GM12878 (cell line): ENCODE measurements at regions not wholly inside any gene's neighbourhood (a gene's known extent, or its start where the extent isn't known, plus 50 kb on each side); places are given as distances from the start of the nearest gene placed in this dataset.

Experiments
- ATAC-seq: fragments of 200-7000 bp; cut with Tn5 transposase; 3 replicates; pipeline ENCODE4 v1.9.1; 2020; ENCODE audit warnings: mild to moderate bottlenecking, moderate library complexity
- BruUV-seq: library from RNA; stranded (reverse); fragments of 400-500 nt; replicated peaks from 2 replicates; lab custom pipeline; 2021; lab: Mats Ljungman, UMichigan
- CTCF ChIA-PET: fragments of 300-600 bp; sonication (Branson Sonifier 250); formaldehyde crosslinking; extraction: SDS; loops from one replicate; lab custom pipeline; 2021; ENCODE audit warnings: inconsistent platforms; lab: Yijun Ruan, JAX
- POLR2A ChIA-PET: fragments of 350-600 bp; formaldehyde crosslinking; extraction: SDS; loops from one replicate; lab custom pipeline; 2021; ENCODE audit warnings: inconsistent platforms; lab: Charles Lee
- RAD21 ChIA-PET: fragments of 300-600 bp; sonication (Branson Sonifier 250); formaldehyde crosslinking; loops from one replicate; lab custom pipeline; 2023; ENCODE audit warnings: antibody characterized with exemption; ENCODE audit not compliant: unreplicated experiment; lab: Charles Lee
- SMC1A ChIA-PET: fragments of 300-600 bp; sonication (Branson Sonifier 250); formaldehyde crosslinking; loops from one replicate; lab custom pipeline; 2023; ENCODE audit not compliant: unreplicated experiment, uncharacterized antibody; lab: Charles Lee
- DNase-seq: peaks from one replicate; pipeline ENCODE4 v3.0.0-alpha.2; 2011; ENCODE audit warnings: low read depth, low spot score
- FAIRE-seq: peaks from 3 replicates; lab custom pipeline; 2011; peaks lifted over from hg19 to GRCh38; lab: Jason Lieb, UNC
- H2AFZ ChIP-seq: 2 replicates; pipeline ENCODE4 v1.6.0; 2011; ENCODE audit warnings: low read depth, low read length, control low read depth; ENCODE audit not compliant: control insufficient read depth
- H3K27ac ChIP-seq: 2 replicates; pipeline ENCODE4 v1.5.1; 2011; ENCODE audit warnings: control low read depth; ENCODE audit not compliant: control insufficient read depth, insufficient read depth
- H3K27me3 ChIP-seq, 2 experiments: replicated peaks in 1 of 2; 2 replicates each; pipeline versions ENCODE4 v1.6.0 to v1.6.1; 2011; ENCODE audit warnings: low read length in 1 of 2; ENCODE audit not compliant: control insufficient read depth in 2 of 2, insufficient read depth in 2 of 2
- H3K36me3 ChIP-seq, 2 experiments: 2 replicates each; pipeline ENCODE4 v1.5.1; 2011; ENCODE audit warnings: low read length in 1 of 2; ENCODE audit not compliant: control insufficient read depth in 2 of 2, insufficient read depth in 2 of 2
- H3K4me1 ChIP-seq: 2 replicates; pipeline ENCODE4 v1.6.1; 2011; ENCODE audit warnings: mild to moderate bottlenecking, low read length, moderate library complexity, mixed read lengths; ENCODE audit not compliant: control insufficient read depth, insufficient read depth
- H3K4me2 ChIP-seq: 2 replicates; pipeline ENCODE4 v1.6.0; 2011; ENCODE audit warnings: control low read depth; ENCODE audit not compliant: control insufficient read depth, insufficient read depth
- H3K4me3 ChIP-seq: fragments of 200-600 bp; sonication (generic); 2 replicates; pipeline ENCODE4 v1.5.1; 2016
- H3K79me2 ChIP-seq: 2 replicates; pipeline ENCODE4 v1.6.0; 2011; ENCODE audit warnings: low read length; ENCODE audit not compliant: control insufficient read depth, insufficient read depth
- H3K9ac ChIP-seq: 2 replicates; pipeline ENCODE4 v1.8.0; 2011; ENCODE audit warnings: low read length, control low read depth, mixed read lengths; ENCODE audit not compliant: control insufficient read depth, insufficient read depth
- H3K9me3 ChIP-seq: replicated peaks from 3 replicates; pipeline ENCODE4 v1.5.1; 2011; ENCODE audit warnings: mild to moderate bottlenecking, low read length; ENCODE audit not compliant: control insufficient read depth, insufficient read depth
- H4K20me1 ChIP-seq: 2 replicates; pipeline ENCODE4 v1.6.0; 2011; ENCODE audit not compliant: control insufficient read depth, insufficient read depth
- ATF7 ChIP-seq: fragments of 450-650 bp; IDR thresholded peaks from 2 replicates; pipeline ENCODE4 v1.6.1; 2016; ENCODE audit warnings: low read depth, mild to moderate bottlenecking
- FOXM1 ChIP-seq: IDR thresholded peaks from 2 replicates; pipeline ENCODE4 v1.6.1; 2012; ENCODE audit warnings: low read depth, mild to moderate bottlenecking, inconsistent platforms, low read length, moderate library complexity
- HDGF ChIP-seq: fragments of 450-650 bp; IDR thresholded peaks from 2 replicates; pipeline ENCODE4 v1.6.1; 2016; ENCODE audit warnings: antibody characterized with exemption
- JUND ChIP-seq: IDR thresholded peaks from 2 replicates; pipeline ENCODE4 v1.6.1; 2012; ENCODE audit warnings: low read depth, mild to moderate bottlenecking, low read length, improper control_type of control experiment, moderate library complexity
- KLF5 ChIP-seq: fragments of 450-650 bp; IDR thresholded peaks from 2 replicates; pipeline ENCODE4 v1.6.1; 2014; ENCODE audit warnings: mild to moderate bottlenecking; ENCODE audit not compliant: partially characterized antibody
- MTA3 ChIP-seq: IDR thresholded peaks from 2 replicates; pipeline ENCODE4 v1.6.1; 2012; ENCODE audit warnings: low read length, inconsistent platforms, borderline replicate concordance
- MXI1 ChIP-seq: fragments of 150-350 bp; IDR thresholded peaks from 2 replicates; pipeline ENCODE4 v1.6.1; 2011; ENCODE audit warnings: low read depth, mild to moderate bottlenecking, inconsistent platforms, low read length, improper control_type of control experiment
- SMAD5 ChIP-seq: IDR thresholded peaks from 2 replicates; pipeline ENCODE4 v1.6.1; 2016; ENCODE audit warnings: antibody characterized with exemption, low read depth
- SP1 ChIP-seq: IDR thresholded peaks from one replicate; pipeline ENCODE4 v1.6.1; 2011; ENCODE audit warnings: low read depth, low read length
- SREBF1 ChIP-seq: IDR thresholded peaks from 2 replicates; pipeline ENCODE4 v1.6.1; 2012; ENCODE audit warnings: mild to moderate bottlenecking, low read length
- SUPT20H ChIP-seq: IDR thresholded peaks from 2 replicates; pipeline ENCODE4 v1.6.1; 2011; ENCODE audit warnings: low read depth, mild to moderate bottlenecking, low read length, moderate library complexity, borderline replicate concordance; ENCODE audit not compliant: control insufficient read depth
- WGBS: methylation state at CpG from one replicate; pipeline ENCODE4 v1.1.6; 2016; ENCODE audit warnings: low lambda C conversion rate; ENCODE audit not compliant: insufficient replicate concordance, insufficient coverage; ENCODE audit errors: missing lambda C conversion rate; 5-methylcytosine and 5-hydroxymethylcytosine counted together
- in situ Hi-C: fragments of 300-500 bp; cut with MboI; formaldehyde crosslinking; loops from 9 replicates; pipeline ENCODE4 v1.14.3; 2018; ENCODE audit warnings: mixed read lengths
- intact Hi-C: fragments of 100-400 bp; cut with micrococcal nuclease; formaldehyde crosslinking; loops from one replicate; pipeline ENCODE4 v1.14.2; 2022; ENCODE audit not compliant: unreplicated experiment
- TF ChIP-seq, protein P1 (sequence below): IDR thresholded peaks from 2 replicates; pipeline ENCODE4 v1.6.1; 2011; ENCODE audit warnings: mild to moderate bottlenecking, low read depth, low read length, moderate library complexity; ENCODE audit not compliant: insufficient replicate concordance
- TF ChIP-seq, protein P2 (sequence below): fragments of 450-650 bp; IDR thresholded peaks from 2 replicates; pipeline ENCODE4 v1.6.1; 2017; ENCODE audit warnings: mild to moderate bottlenecking
- TF ChIP-seq, protein P3 (sequence below): fragments of 450-650 bp; IDR thresholded peaks from 2 replicates; pipeline ENCODE4 v1.6.1; 2016; ENCODE audit warnings: mild to moderate bottlenecking
- TF ChIP-seq, protein P4 (sequence below): fragments of 450-650 bp; IDR thresholded peaks from 2 replicates; pipeline ENCODE4 v1.6.1; 2016; ENCODE audit warnings: mild to moderate bottlenecking
- TF ChIP-seq, protein P5 (sequence below): fragments of 450-650 bp; IDR thresholded peaks from 2 replicates; pipeline ENCODE4 v1.6.1; 2018; ENCODE audit warnings: mild to moderate bottlenecking, low read depth, moderate library complexity; ENCODE audit not compliant: partially characterized antibody

DNA sequence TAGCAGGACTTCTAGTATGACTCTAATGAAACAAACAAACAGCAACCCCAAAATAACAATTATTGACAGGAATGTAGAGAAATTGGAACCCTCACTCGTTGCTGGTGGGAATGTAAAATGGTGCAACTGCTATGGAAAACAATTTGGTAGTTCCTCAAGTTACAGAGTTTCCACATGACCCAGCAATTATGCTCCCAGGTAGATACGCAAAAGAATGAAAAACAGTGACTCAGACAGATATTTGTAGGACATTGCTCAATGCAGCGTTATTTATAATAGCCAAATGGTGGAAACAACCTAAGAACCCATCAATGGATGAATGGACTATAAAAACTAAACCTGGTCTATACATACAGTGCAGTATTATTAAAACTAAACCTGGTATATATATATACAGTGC, 646.1 kb upstream of the FRG1 start:
- Histone ChIP-seq H3K27me3 (no peaks in the 10 kb centered on the region), H3K9me3 (no peaks in the 10 kb centered on the region), H4K20me1 (no peaks in the 10 kb centered on the region), H3K79me2 (no peaks in the 10 kb centered on the region), H3K9ac (no peak overlapping the region), H3K4me1 (no peaks in the 10 kb centered on the region), H3K4me2 (no peak overlapping the region), H3K36me3 (no peaks in the 10 kb centered on the region), H3K4me3 (no peak overlapping the region), H2AFZ (no peak overlapping the region), H3K27ac (no peak overlapping the region)
- ChIA-PET POLR2A (no interaction called here), RAD21 (no interaction called here), CTCF (no interaction called here), SMC1A (no interaction called here)
- intact Hi-C loops (no loop called here), in situ Hi-C loops (no loop called here)
- 0% methylated on average over 3 of the region's 3 CpGs for WGBS
- ATAC-seq (no peak), FAIRE-seq (no peak), DNase-seq (no peak)
- no TSS peak for BruUV-seq
- TF ChIP-seq SREBF1: no peak
- no peak for TF ChIP-seq FOXM1
- TF ChIP-seq, protein P1, sequence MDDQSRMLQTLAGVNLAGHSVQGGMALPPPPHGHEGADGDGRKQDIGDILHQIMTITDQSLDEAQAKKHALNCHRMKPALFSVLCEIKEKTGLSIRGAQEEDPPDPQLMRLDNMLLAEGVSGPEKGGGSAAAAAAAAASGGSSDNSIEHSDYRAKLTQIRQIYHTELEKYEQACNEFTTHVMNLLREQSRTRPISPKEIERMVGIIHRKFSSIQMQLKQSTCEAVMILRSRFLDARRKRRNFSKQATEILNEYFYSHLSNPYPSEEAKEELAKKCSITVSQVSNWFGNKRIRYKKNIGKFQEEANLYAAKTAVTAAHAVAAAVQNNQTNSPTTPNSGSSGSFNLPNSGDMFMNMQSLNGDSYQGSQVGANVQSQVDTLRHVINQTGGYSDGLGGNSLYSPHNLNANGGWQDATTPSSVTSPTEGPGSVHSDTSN: no peak
- no peak for TF ChIP-seq ATF7
- no peak for TF ChIP-seq SUPT20H
- no peak for TF ChIP-seq KLF5
- TF ChIP-seq MTA3: no peak
- no peak for TF ChIP-seq SP1
- TF ChIP-seq HDGF: no peak
- TF ChIP-seq, protein P2, sequence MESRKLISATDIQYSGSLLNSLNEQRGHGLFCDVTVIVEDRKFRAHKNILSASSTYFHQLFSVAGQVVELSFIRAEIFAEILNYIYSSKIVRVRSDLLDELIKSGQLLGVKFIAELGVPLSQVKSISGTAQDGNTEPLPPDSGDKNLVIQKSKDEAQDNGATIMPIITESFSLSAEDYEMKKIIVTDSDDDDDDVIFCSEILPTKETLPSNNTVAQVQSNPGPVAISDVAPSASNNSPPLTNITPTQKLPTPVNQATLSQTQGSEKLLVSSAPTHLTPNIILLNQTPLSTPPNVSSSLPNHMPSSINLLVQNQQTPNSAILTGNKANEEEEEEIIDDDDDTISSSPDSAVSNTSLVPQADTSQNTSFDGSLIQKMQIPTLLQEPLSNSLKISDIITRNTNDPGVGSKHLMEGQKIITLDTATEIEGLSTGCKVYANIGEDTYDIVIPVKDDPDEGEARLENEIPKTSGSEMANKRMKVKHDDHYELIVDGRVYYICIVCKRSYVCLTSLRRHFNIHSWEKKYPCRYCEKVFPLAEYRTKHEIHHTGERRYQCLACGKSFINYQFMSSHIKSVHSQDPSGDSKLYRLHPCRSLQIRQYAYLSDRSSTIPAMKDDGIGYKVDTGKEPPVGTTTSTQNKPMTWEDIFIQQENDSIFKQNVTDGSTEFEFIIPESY: no peak
- TF ChIP-seq, protein P3, sequence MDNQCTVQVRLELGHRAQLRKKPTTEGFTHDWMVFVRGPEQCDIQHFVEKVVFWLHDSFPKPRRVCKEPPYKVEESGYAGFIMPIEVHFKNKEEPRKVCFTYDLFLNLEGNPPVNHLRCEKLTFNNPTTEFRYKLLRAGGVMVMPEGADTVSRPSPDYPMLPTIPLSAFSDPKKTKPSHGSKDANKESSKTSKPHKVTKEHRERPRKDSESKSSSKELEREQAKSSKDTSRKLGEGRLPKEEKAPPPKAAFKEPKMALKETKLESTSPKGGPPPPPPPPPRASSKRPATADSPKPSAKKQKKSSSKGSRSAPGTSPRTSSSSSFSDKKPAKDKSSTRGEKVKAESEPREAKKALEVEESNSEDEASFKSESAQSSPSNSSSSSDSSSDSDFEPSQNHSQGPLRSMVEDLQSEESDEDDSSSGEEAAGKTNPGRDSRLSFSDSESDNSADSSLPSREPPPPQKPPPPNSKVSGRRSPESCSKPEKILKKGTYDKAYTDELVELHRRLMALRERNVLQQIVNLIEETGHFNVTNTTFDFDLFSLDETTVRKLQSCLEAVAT: no peak
- TF ChIP-seq, protein P4, sequence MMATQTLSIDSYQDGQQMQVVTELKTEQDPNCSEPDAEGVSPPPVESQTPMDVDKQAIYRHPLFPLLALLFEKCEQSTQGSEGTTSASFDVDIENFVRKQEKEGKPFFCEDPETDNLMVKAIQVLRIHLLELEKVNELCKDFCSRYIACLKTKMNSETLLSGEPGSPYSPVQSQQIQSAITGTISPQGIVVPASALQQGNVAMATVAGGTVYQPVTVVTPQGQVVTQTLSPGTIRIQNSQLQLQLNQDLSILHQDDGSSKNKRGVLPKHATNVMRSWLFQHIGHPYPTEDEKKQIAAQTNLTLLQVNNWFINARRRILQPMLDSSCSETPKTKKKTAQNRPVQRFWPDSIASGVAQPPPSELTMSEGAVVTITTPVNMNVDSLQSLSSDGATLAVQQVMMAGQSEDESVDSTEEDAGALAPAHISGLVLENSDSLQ: no peak
- TF ChIP-seq, protein P5, sequence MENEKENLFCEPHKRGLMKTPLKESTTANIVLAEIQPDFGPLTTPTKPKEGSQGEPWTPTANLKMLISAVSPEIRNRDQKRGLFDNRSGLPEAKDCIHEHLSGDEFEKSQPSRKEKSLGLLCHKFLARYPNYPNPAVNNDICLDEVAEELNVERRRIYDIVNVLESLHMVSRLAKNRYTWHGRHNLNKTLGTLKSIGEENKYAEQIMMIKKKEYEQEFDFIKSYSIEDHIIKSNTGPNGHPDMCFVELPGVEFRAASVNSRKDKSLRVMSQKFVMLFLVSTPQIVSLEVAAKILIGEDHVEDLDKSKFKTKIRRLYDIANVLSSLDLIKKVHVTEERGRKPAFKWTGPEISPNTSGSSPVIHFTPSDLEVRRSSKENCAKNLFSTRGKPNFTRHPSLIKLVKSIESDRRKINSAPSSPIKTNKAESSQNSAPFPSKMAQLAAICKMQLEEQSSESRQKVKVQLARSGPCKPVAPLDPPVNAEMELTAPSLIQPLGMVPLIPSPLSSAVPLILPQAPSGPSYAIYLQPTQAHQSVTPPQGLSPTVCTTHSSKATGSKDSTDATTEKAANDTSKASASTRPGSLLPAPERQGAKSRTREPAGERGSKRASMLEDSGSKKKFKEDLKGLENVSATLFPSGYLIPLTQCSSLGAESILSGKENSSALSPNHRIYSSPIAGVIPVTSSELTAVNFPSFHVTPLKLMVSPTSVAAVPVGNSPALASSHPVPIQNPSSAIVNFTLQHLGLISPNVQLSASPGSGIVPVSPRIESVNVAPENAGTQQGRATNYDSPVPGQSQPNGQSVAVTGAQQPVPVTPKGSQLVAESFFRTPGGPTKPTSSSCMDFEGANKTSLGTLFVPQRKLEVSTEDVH: no peak
- no peak for TF ChIP-seq JUND
- TF ChIP-seq MXI1: no peak
- TF ChIP-seq SMAD5: no peak
